HG03565 (cell line): ENCODE measurements at regions not wholly inside any gene's neighbourhood (a gene's known extent, or its start where the extent isn't known, plus 50 kb on each side); places are given as distances from the start of the nearest gene placed in this dataset.
A peak's percentile ranks its signal among the peaks of the same experiment; 100 is the strongest.
"Not testable (repeated sequence)": the region's sequence is repeated elsewhere in the genome, so short reads cannot be mapped to it uniquely, and the experiment has no call there.

Experiments
- ATAC-seq: cut with Tn5 transposase; IDR thresholded peaks from one replicate; pipeline ENCODE4 v1.9.1; 2021; ENCODE audit warnings: mild to moderate bottlenecking, moderate library complexity; ENCODE audit not compliant: unreplicated experiment

- ATAC-seq: no peak
These were observed 197.8 kb downstream of the MEMO1 start for GRCh38 chr2:31813016-31813415.

GRCh38 chr2:31812051-31812798 is 198.6 kb downstream of the MEMO1 start:
- ATAC-seq: peak; percentile 96

- ATAC-seq: no peak
These were observed 199.3 kb downstream of the MEMO1 start for GRCh38 chr2:31811482-31811881.

GRCh38 chr2:31810200-31810917 is 200.4 kb downstream of the MEMO1 start:
- no peak for ATAC-seq

GRCh38 chr2:31805688-31806087 is 205.1 kb downstream of the MEMO1 start:
- no peak for ATAC-seq

GRCh38 chr2:31803481-31804153 is 207.2 kb downstream of the MEMO1 start:
- not testable (repeated sequence) for ATAC-seq

- no peak for ATAC-seq
These were observed 208.1 kb downstream of the MEMO1 start for GRCh38 chr2:31802711-31803110.

GRCh38 chr2:31799282-31799681 is 211.5 kb downstream of the MEMO1 start:
- not testable (repeated sequence) for ATAC-seq

- no peak for ATAC-seq
These were observed 207.5 kb upstream of the SRD5A2 start for GRCh38 chr2:31788273-31788672.

- no peak for ATAC-seq
These were observed 205.1 kb upstream of the SRD5A2 start for GRCh38 chr2:31785876-31786275.

GRCh38 chr2:31784868-31785267 is 204.1 kb upstream of the SRD5A2 start:
- no peak for ATAC-seq

GRCh38 chr2:31783446-31784091 is 202.8 kb upstream of the SRD5A2 start:
- not testable (repeated sequence) for ATAC-seq

- no peak for ATAC-seq
These were observed 197.4 kb upstream of the SRD5A2 start for GRCh38 chr2:31778153-31778552.

- no peak for ATAC-seq
These were observed 190.0 kb upstream of the SRD5A2 start for GRCh38 chr2:31770741-31771140.

- no peak for ATAC-seq
These were observed 184.6 kb upstream of the SRD5A2 start for GRCh38 chr2:31765078-31765945.

- ATAC-seq: no peak
These were observed 183.4 kb upstream of the SRD5A2 start for GRCh38 chr2:31764169-31764568.

GRCh38 chr2:31762085-31762484 is 181.3 kb upstream of the SRD5A2 start:
- no peak for ATAC-seq

GRCh38 chr2:31757351-31757750 is 176.6 kb upstream of the SRD5A2 start:
- not testable (repeated sequence) for ATAC-seq

GRCh38 chr2:31748746-31749145 is 168.0 kb upstream of the SRD5A2 start:
- ATAC-seq: not testable (repeated sequence)

GRCh38 chr2:31748041-31748440 is 167.3 kb upstream of the SRD5A2 start:
- ATAC-seq: no peak
